ENCODE measurements at regions not wholly inside any gene's neighbourhood (a gene's known extent, or its start where the extent isn't known, plus 50 kb on each side); places are given as distances from the start of the nearest gene placed in this dataset.
A peak's percentile ranks its signal among the peaks of the same experiment; 100 is the strongest.

DNA sequence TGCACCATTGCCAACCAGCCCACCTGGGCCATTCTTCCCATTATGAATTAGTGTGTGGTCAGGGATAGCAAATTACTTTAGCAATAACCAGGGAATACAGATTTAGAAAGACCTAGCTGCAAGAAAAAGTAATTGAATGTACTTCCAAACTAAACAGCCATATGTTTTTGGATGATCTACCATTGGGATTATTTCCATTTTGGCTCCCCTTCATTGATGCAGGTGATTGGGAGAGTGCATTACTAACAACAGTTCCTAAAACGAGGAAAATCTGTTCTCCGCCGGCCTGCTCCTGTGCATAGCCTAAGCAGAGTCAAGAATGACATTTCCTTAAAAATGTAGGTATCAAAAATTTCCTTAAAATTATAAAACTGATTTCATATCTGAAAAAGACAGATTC is 58.5 kb downstream of the MAIP1 start:
- ATAC-seq (no peak), DNase-seq (ENCODE audit: low spot score) (no peak)

DNA sequence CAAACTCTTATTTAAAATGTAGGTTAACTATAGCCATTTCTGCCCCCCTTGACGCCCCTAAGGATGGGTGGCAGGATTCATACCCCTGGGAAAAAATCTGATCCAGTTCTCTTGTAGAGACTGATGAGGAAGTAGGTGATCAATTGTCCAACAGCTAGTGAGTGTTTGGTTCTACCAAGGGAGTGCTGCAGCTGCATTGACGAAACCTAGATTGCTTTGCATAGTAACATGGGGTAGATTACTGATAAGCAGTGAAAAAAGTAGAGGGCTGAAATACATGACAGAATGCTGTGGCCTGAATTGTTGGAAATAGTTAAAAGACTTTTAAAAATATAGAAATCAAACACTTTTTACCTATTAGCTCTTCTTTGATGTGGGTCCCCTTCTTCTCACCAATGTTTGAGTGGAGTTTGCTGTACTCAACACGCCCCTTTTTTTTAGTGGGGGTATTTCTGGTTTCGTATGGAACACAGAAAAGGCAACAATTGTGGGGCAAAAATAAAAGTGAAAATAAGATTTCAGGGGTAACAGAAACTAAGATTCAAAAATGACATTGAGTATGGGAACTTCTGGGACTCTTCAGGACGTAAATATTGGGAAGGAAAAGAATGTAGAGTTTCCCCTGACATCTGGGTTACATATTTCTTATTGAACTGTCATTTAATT is 66.2 kb downstream of the MAIP1 start:
- DNase-seq (ENCODE audit: low spot score) (no peak), ATAC-seq (no peak)

DNA sequence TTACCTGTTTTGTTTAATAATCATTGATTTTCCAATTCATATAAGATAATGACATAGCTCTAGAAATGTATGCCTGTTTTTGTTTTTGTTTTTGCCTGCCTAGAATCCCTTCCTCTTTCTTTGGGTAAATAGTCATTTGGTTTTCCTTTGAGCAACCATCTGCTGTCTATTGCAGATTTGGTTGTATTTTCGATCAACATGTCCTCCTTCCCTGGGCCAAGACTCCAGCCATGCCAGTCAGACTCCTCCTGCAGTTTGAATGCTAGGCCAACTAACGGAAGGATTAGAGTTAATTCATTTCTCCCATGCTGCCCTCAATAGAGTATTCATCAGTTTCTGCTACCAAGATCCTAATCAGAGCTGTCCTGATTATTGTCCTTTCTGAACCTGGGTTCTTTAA is 67.1 kb downstream of the MAIP1 start:
- no peak for DNase-seq (ENCODE audit: low spot score)
- no peak for ATAC-seq

DNA sequence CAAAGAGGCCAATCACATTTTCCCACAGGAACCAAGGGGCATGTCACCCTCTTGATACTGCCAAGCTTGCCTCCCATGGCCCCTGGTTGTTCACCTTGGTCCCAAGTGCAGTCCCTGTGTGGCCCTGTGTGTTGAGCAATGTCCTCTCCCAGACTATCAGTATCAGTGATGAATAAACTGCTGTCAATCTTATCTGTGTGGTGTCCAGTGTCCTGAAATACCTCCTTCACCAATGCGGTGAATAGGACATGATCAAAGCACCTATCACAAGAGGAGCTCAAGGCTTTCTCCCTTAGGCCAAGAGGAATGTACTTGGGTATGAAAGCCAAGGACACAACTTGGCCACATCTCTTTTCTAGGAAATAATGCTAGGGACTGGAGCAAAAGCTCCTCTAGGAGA is 68.2 kb downstream of the MAIP1 start:
- DNase-seq (ENCODE audit: low spot score) = no peak
- ATAC-seq = no peak

DNA sequence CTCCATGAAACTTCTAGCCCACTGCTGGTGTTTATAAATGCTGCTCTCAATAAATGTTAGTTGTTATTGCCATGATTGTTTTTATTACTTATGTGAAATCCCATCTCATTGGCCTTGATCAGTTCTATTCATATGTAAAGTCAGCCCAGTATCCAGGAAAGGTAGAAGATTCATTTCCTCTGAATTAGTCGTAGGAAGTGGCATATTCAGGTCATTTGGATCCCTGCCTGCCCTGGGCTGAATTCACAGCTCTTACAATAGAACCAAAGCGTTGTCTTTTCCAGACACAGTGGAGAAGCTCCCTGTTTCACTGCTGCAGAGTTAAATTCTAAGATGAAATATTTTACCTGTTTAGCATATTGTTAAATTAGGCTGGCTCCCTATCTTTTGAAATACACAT is 70.3 kb downstream of the MAIP1 start:
- ATAC-seq (no peak), DNase-seq (ENCODE audit: low spot score) (no peak)

DNA sequence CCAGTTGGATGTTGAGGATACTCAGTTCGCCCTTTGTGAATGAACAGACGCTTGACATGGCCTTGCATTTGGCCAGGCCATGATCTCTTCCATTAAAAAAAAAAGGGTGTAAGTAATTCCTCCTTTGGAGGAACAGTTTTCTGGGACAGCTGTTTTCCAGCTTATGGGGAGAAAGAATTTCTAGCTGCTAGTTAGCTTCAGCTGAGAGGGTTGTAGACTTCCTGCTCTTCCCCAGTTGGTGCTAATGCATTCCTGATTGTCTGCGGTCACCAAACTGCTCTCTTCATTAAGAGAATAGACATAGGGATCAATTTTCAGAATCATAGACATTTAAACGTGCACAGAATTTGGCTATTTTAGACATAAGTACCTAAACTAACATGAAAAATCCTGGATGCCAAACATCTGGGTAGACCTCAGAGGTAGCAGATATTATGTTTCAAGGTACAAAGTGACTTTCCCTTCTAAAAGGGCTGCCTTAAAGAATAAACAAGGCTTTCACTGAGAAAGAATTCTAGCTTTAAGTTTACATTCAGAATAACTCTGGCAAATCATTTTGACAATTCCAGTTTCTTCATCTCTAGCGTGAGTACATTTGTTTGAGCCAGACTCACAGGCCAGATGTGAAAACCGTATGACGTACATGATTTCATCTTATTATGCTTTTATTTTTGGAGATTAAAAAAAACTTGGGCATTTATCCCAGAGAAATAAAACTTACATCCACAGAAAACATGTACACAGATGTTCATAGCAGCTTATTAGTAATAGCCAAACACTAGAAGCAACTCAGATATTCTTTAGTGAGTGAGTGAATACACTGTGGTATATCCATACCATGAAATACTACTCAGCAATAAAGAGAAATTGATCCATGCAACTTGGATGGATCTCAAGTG is 71.2 kb downstream of the MAIP1 start:
- DNase-seq (ENCODE audit: low spot score) = no peak
- ATAC-seq = no peak

DNA sequence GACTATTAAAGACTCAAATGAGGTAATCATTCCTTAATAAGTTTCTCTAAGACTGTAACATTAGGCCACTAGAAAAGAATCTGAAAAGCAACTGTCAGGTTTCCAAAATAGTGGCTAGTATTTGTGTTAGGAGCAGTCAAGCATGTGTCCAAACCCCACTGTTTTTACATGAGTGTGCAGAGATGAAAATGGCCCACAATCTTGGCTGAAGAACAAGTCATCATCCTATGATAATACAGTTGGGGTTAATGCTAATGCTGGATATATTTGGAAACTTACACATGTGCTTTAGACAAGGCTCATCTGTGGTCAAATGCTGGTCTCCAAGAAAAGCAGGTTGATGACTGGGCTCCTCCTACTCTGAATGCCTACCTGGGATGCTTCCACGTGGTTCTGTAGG is 73.6 kb downstream of the MAIP1 start:
- ATAC-seq (no peak), DNase-seq (ENCODE audit: low spot score) (no peak)

DNA sequence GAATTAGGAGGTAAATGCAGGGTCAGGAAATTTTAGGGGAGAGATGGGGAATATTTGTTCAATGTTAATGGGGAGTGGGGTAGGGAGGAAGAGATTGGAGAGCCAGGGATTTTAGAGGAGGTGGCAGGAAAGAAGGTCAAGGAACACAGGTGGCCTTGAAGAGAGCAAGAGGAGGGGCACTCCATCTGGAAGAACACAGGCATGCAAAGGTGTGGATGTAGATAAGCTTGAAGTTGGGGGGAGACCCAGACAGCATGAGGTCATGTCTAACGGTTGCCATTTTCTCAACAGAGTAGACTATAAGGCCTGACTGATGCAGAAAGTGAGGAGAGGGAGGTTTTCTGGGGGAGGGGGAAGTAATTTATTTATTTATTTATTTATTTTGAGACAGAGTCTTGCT is 77.5 kb downstream of the MAIP1 start:
- DNase-seq (ENCODE audit: low spot score) = no peak

DNA sequence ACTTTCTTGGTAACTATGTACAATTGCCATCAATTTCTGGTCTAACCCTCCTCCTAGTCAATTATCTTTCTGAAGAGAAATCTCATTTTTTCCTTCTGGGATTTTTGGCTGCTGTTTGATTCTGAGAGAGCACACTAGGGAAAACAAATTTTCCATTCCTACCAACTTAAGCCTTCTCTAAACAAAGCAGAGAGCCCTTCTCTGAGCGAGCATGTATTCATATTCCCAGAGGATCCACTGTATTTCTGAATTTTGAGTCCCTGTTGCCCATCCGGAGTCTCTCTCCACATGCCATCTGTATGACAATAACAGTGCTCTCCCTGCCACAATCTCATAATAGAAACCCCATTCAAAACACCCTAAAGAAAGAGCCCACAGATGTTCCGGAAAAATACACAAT is 78.5 kb downstream of the MAIP1 start:
- no peak for DNase-seq (ENCODE audit: low spot score)

More for the DNA sequence above, 77.5 kb downstream of the MAIP1 start:
- ATAC-seq = no peak

DNA sequence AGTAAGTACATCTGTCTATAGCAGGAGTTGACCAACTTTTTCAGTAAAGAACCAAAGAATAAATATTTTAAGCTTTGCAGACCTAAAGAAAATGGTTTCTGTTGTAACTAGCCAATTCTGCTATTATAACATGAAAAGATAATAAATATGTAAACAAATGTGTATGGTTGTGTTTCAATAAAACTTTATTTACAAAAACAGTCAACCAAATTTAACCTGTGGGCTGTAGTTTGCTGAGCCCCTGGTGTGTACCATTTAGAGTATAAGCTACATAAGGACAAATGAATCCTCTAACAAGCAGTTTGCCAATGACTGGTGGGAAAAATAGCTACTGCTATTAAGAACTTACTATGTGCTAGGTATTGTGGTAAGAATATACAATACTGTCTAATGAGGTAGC is 79.4 kb downstream of the MAIP1 start:
- DNase-seq (ENCODE audit: low spot score) (no peak), ATAC-seq (no peak)

More for the DNA sequence above, 78.5 kb downstream of the MAIP1 start:
- ATAC-seq = no peak

DNA sequence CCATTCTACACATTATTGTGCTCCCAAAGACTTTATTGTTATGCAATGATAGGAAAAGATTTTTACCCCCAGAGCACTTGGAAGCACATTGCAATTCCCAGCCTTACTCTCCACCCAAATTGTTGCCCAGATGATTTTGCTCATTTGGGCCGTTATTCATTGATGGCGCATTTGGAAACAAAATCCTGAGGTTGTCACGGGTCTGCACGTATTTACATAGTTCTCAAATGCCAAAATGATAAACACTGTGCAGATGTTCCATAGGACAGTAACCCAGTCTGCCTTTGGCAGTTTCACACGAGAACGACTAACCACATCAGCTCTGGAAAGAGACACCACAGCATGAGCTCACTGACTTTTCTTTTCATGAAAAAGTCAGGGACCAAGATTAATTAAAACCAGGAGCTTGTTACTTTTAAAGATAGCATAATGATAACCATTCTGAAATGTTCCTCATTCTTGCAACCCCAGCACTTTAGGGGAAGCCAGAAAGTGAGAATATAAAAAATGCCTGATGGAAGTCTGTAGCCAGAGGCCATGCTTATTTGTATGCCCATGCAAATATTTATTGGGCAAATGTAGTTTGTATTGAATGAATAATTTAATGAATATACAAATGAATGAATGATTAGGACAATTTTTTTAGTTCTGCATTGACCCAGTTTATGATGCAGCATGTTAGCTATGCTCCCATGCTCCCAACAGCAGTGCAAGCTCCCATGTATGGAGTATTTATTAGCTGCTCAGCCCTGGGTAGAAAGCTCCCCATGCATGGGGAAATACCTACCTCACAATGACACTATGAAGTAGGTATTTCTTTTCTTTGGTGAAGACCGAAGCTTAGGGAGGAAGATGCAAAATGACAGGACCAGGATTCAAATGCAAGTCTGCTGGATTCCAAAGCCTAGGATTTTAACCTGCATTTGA is 84.6 kb downstream of the MAIP1 start:
- ATAC-seq = peak; percentile 19
- DNase-seq (ENCODE audit: low spot score) = no peak

DNA sequence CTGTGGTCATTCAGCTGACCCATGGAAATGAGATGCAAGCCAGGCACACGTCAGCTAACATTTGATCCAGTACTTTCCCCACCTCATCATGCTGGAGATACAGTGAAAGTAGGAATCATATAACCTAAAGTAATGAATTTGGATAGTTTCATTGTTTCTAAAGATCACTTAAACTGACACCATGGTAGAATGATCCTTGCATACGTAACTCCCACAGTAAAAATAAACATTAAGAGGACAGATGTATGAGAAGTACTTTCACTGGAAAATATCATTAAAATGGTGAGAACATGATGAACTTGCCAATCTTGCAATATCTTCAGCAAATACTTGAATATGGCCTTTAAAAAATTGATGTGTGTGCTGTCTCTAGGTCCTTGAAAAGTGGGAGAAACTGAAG is 85.4 kb downstream of the MAIP1 start:
- DNase-seq (ENCODE audit: low spot score) (no peak), ATAC-seq (no peak)

DNA sequence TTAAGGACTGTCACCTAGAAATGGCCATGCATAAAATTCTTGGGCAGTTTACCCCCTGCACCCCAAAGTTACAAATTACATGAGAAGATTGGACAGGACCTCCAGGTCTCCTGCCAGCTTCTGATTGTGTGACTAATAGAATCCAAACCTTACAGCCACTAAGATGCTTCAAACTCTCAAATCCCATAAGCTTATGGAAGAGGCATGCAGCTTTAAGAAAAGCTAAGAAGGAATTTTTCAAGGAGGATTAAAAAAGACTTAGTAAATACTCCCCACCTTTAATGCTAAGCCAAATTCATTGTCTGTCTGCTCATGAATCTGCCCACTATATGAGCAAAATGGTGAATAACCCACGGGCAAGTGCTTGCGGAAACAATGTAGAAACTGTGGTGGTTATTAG is 86.3 kb downstream of the MAIP1 start:
- DNase-seq (ENCODE audit: low spot score) = no peak

DNA sequence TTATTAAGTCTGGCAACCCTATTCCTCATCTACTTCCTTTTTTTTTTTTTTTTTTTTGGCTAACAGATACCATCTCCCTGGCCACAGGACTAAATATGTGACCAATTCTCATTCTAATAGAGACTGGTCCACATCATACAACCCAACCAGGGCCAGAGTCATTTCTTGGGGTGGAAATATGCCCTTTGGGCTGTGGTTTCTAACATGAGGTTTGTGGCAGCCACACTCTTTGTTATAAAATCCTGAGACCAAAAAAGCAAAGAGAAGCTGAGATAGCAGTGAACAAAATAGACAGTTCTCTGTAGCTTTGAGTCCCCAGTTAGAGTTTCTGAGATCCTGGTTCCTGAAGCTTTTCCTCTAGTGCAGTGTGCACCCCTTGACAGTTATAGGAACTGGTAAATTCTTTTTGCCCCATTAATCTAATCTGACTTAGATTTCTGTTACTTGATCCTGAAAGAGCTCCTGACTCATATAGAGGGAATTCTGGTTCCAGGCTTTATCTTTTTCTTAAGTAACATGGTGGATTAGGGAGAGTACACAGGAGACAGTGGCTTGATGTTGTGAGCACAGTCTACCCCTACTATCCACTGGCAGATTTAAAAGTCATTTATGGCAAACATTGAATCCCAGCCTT is 86.8 kb downstream of the MAIP1 start:
- ATAC-seq = no peak

More for the DNA sequence above, 86.3 kb downstream of the MAIP1 start:
- no peak for ATAC-seq

DNA sequence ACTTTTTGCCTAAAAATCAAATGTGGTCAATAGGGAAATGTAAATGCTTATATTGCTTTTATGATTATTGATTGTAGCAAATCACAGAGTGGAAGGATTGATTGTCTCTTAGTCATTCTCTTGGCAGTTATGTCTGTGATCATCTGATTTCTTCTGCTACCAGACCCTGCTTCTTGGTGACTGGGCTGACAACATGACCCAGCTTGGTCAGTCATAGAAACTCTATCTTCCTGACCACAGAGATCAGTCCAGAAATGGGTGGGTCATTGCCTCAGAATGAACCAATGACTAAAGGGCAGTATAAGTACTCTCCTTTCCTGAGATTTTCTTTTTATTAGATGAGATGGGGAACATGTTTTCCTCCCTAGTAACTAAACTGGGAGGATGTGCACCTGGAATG is 87.6 kb downstream of the MAIP1 start:
- ATAC-seq = no peak
- DNase-seq (ENCODE audit: low spot score) = no peak

More for the DNA sequence above, 86.8 kb downstream of the MAIP1 start:
- no peak for DNase-seq (ENCODE audit: low spot score)

DNA sequence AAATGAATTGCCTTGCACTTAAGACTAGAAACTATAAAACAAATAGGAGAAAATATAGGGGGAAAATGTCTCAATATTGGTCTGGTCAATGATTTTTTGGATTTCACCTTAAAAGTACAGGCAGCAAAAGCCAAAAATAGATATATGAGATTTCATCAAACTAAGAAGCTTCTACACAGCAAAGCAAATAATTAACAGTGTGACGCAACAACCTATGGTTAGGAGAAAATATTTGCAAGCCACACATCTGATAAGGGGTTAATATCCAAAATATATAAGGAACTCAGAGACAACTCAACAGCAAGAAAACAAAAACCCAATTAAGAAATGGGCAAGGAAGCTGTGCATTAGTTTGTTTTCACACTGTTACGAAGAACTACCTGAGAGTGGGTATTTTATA is 89.1 kb downstream of the MAIP1 start:
- DNase-seq (ENCODE audit: low spot score) = no peak

DNA sequence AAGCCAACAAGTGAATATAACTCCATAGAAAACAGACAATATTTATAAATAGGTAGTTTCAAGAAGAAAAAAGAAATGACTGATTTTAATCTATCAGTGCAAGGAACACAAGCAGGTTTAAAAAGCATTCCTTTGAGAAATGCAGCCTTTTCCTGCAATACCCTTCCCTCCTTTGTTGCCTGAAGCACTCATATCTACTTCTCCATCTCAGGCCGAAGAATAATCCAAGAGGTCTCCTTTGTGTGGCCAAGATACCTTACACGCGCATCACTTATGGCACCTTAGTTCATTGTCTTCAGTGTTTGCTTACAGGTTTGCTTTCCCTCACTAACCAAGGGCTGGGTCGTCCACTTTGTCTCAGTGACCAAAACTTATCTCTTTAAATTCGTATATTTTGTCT is 93.0 kb downstream of the MAIP1 start:
- DNase-seq (ENCODE audit: low spot score) = no peak
- no peak for ATAC-seq

More for the DNA sequence above, 89.1 kb downstream of the MAIP1 start:
- no peak for ATAC-seq

DNA sequence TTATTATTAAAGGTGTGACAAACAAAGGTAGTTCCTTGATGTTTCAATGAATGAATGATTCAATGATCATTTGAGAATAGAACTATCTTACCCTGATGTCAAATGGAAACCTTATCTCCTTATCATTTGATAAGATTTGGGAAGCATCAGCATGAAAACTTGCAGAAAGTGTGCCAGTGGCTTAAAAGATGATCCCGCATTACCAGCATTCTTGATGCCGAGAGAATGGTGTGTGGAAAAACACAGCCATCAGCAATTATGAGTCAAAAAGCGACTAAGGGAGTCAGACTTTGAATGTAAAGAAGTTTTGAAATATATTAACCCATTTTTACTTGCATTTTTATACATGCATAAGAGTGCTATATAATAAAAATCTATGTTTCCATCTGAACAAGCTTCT is 93.7 kb downstream of the MAIP1 start:
- ATAC-seq (no peak), DNase-seq (ENCODE audit: low spot score) (no peak)

DNA sequence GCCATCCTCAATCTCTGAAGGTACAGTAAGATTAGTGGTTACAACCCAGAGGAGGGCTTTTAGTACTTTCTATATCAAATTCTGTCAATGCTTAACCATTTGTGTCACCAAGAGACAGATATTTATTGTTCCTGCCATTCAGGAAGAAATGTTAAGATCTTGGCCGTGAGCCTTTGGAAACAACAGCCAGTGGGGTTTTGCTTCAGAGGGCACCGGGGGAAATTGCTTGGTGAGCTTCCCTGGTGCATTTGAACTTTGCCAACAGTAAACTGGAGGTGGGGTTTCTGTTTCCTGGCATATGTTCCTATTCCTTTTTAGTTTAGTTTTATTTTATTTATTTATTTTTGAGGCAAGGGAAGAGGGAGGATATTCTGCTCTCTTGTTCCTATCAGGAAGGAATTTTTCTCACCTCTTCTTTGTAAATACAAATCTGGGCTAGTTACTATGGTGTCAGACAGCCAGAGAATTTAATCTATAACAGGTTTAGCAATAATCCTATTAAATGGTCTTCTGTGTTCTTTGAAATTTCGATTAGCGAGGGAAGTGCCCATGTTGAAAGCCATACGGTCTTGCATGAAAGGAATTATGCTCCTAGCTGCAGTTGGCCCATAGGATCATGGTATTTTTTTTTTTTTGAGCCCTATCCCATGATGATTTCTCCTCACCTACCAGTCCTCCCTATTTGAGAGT is 95.7 kb downstream of the MAIP1 start:
- DNase-seq (ENCODE audit: low spot score) = peak; percentile 52
- ATAC-seq = peak; percentile 82

DNA sequence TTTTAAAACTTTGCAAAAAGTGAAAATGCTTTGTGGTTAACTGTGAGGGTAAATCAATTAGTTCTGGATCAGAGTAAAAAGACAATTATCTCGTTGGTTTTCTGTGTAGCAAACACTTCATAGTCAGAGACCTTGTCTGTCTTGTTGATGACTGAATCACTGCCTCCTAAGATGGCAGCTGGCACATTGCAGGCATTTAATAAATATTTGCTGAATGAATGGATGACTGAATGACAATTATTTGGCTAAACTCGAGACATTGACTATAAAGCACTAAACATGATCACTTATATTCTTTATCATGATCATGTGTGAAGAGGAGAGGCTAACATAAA is 96.2 kb downstream of the MAIP1 start:
- ATAC-seq (no peak), DNase-seq (ENCODE audit: low spot score) (no peak)

All from left lobe of liver (tissue), 2 donors.